Epithelial cell of proximal tubule (primary cell): ENCODE measurements at regions not wholly inside any gene's neighbourhood (a gene's known extent, or its start where the extent isn't known, plus 50 kb on each side); places are given as distances from the start of the nearest gene placed in this dataset.

Experiments
- DNase-seq: peaks from one replicate; pipeline ENCODE4 v3.0.0-alpha.2; 2011; ENCODE audit warnings: low read depth
- H3K4me3 ChIP-seq: 2 replicates; pipeline ENCODE4 v1.5.1; 2011; ENCODE audit warnings: low read depth, mild to moderate bottlenecking, low read length
- TF ChIP-seq, protein P1 (sequence below): conservative IDR thresholded peaks from 2 replicates; pipeline ENCODE4 v1.5.1; 2012; ENCODE audit warnings: low read depth, mild to moderate bottlenecking, low read length

DNA sequence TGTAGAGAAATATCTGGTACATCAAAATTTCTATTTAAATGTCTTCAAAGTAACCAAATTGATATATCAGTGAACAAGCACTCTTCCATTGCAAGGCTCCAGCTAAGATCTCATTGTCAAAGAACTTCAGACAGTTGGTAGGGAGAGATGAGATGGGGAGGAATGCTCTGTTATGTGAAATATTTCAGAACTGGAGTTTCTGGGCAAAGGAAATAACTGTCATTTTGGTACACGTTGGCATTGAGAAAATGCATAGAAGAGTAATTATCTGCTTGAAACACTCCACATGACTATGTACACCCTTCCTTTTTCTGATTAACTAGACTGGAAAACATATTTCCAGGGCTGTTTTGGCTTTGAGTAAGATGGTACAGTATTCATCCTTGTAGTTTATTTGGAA is 297.5 kb upstream of the RASGRP1 start:
- TF ChIP-seq, protein P1, sequence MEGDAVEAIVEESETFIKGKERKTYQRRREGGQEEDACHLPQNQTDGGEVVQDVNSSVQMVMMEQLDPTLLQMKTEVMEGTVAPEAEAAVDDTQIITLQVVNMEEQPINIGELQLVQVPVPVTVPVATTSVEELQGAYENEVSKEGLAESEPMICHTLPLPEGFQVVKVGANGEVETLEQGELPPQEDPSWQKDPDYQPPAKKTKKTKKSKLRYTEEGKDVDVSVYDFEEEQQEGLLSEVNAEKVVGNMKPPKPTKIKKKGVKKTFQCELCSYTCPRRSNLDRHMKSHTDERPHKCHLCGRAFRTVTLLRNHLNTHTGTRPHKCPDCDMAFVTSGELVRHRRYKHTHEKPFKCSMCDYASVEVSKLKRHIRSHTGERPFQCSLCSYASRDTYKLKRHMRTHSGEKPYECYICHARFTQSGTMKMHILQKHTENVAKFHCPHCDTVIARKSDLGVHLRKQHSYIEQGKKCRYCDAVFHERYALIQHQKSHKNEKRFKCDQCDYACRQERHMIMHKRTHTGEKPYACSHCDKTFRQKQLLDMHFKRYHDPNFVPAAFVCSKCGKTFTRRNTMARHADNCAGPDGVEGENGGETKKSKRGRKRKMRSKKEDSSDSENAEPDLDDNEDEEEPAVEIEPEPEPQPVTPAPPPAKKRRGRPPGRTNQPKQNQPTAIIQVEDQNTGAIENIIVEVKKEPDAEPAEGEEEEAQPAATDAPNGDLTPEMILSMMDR: no peak
- no peak for DNase-seq
- H3K4me3 ChIP-seq: no peak overlapping the region

DNA sequence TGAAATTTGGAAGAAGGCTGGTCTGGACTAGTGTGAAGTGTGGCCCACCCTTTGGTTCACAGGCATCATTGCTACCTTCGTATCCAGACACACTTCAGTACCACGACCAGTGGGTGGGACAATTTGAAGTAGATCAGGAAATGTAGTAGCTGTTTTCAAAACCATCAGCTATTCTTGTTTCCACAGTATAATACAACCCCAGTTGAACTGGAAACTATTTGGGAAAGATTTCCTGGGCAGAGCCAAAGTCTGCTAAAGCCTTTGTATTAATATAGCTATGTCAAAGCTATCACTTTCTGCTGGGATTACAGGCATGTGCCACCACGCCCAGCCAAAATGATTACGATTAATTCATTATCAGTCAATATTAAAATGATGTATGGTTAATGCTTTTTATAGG is 298.8 kb upstream of the RASGRP1 start:
- TF ChIP-seq, protein P1: no peak
- DNase-seq: no peak

DNA sequence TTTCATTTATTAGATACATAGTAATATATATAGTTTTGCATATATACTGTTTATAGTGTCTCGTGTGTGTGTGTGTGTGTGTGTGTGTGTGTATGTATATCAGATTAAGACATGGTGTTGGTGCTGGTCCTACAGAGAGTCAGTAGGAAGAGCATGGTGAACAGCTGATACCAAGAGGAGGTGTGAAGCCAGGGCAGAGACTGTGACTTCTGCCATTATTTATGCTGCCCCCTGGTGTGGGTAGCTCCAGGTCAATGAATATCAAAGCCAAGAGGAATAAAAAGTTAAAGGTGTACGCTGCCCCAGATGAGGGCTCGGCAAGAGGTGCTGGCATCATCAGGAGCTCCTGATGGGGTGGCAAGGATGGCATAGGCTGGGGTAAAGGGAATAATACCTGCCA is 299.5 kb upstream of the RASGRP1 start:
- no peak for DNase-seq

More for the DNA sequence above, 298.8 kb upstream of the RASGRP1 start:
- H3K4me3 ChIP-seq: no peak overlapping the region

DNA sequence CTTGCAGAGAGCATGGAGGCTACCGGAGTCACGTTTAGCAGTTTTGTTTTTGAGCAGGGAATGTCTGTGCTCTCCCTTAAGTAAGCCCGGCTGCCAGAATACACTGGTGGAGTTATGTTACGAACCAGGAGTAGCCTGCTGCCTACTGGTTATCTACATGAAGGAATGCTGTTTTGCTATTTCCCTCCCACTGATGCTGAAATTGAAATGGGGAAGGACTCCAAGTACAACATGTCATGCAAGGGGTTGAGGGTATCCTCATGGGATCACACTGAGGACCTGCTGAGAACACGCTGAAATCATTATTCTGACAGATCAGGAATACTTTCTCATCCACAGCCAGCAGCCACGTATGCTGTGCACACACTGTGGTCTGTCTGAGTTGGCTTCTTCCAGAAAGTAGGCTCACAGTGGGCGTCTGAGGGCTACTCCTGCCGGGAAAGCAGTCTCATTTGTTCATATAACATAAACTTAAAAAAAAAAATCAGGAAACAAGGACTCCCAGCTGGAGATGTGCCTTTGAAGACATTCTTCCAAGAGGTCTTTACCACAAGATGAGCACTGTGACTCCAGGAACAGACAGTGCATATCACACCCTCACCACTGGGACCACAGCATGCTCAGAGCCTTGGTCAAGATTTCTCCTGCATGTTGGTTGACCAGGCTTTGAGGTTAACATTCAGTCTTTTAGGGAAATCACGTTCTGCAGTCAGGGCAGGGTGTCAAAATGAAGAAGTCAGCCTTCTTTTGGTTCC is 300.4 kb upstream of the RASGRP1 start:
- H3K4me3 ChIP-seq: no peak overlapping the region
- no peak for DNase-seq
- TF ChIP-seq, protein P1: no peak

More for the DNA sequence above, 299.5 kb upstream of the RASGRP1 start:
- no peak overlapping the region for H3K4me3 ChIP-seq
- TF ChIP-seq, protein P1: peak; percentile 41

DNA sequence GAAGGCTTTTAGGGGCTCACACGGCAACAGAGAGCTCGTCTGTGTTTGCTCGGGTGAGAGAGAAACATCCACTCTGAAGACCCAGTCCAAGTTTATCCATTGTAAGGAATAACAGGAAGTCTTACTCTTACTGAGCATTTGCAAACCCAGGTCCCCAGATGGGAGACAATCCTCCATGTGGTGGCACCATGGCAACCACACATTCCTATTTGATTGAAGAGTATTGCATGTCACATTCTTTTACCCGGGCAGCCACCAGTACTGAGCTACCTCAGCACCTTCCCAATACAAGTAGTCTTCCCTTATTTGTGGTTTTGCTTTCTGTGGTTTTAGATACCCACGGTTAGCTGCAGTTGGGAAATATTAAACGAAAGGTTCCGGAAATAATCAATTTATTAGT is 302.9 kb upstream of the RASGRP1 start:
- H3K4me3 ChIP-seq: no peak overlapping the region
- TF ChIP-seq, protein P1: no peak
- DNase-seq: no peak

DNA sequence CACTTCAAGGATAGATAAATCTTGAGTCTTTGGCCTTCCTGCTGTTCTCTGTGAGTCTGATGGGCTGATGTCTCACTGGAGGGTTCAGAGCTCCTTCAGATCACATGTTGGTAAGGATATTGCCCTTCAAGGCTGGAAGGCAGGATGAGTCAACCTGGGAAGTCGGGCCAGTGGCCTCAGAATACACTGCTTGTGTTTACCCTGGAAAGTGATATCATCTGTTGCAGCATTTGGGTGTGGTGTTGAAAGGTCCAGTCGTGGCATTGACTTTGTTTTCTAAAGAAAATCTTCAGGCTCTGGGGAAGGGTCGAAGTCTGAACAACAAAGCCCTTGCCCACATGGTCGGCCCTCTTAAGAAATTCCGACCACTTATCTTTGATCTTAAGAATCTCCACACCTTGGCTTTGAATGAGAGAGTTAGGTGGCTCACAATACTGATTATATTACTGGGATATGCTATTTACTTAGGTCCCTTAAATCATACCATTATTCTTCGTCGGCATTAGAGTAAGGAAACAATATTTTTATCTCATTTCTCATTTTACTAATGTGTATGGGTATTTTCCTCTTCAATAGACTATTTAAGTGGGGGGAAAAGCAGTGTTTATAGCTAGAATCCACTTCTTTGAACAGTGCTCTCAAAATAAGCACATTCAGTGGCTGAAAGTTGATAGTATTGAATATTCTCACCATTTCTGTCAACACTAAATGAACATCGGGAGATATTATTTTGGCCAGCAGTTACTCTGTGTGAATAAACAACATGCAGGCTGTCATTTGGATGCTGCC is 303.9 kb upstream of the RASGRP1 start:
- no peak overlapping the region for H3K4me3 ChIP-seq
- DNase-seq: peak; percentile 92

More for the DNA sequence above, 303.9 kb upstream of the RASGRP1 start:
- TF ChIP-seq, protein P1: no peak
